Trophoblast cell (in vitro differentiated cells and primary cell): ENCODE measurements at regions not wholly inside any gene's neighbourhood (a gene's known extent, or its start where the extent isn't known, plus 50 kb on each side); places are given as distances from the start of the nearest gene placed in this dataset.
A peak's percentile ranks its signal among the peaks of the same experiment; 100 is the strongest.

Source experiments
- DNase-seq, 2 donors: peaks; one replicate each; pipeline ENCODE4 v3.0.0-alpha.2; 2016
- H2AFZ ChIP-seq: 2 replicates; pipeline ENCODE4 v1.6.1; 2013; ENCODE audit warnings: low read length, moderate library complexity, mild to moderate bottlenecking; ENCODE audit not compliant: insufficient read depth, poor library complexity
- H2AK5ac ChIP-seq: 2 replicates; pipeline ENCODE4 v1.6.1; 2013; ENCODE audit warnings: mild to moderate bottlenecking, low read length
- H2BK120ac ChIP-seq: 2 replicates; pipeline ENCODE4 v1.6.1; 2013; ENCODE audit warnings: low read length, mild to moderate bottlenecking, moderate library complexity; ENCODE audit not compliant: insufficient read depth, poor library complexity
- H2BK12ac ChIP-seq: 2 replicates; pipeline ENCODE4 v1.6.1; 2013; ENCODE audit warnings: mild to moderate bottlenecking, low read length, moderate library complexity
- H2BK5ac ChIP-seq: 2 replicates; pipeline ENCODE4 v1.6.1; 2013; ENCODE audit warnings: low read length, low read depth, moderate library complexity, mild to moderate bottlenecking; ENCODE audit not compliant: poor library complexity
- H3K14ac ChIP-seq: 2 replicates; pipeline ENCODE4 v1.6.1; 2013; ENCODE audit warnings: mild to moderate bottlenecking, low read length
- H3K18ac ChIP-seq: 2 replicates; pipeline ENCODE4 v1.6.1; 2013; ENCODE audit warnings: mild to moderate bottlenecking, low read length
- H3K23ac ChIP-seq: 2 replicates; pipeline ENCODE4 v1.6.1; 2013; ENCODE audit warnings: low read length
- H3K27ac ChIP-seq: 2 replicates; pipeline ENCODE4 v1.5.1; 2013; ENCODE audit warnings: low read depth, mild to moderate bottlenecking, inconsistent platforms, low read length, moderate library complexity
- H3K27me3 ChIP-seq: 2 replicates; pipeline ENCODE4 v1.6.1; 2013; ENCODE audit warnings: inconsistent platforms, mild to moderate bottlenecking, low read length, moderate library complexity; ENCODE audit not compliant: insufficient read depth
- H3K36me3 ChIP-seq, 2 experiments: 1 replicate in 1 of 2; 2 replicates in 1 of 2; pipeline ENCODE4 v1.6.1; 2013; ENCODE audit warnings: low read length in 2 of 2, mild to moderate bottlenecking in 2 of 2, moderate library complexity in 1 of 2; ENCODE audit not compliant: insufficient read depth in 2 of 2, control insufficient read depth in 1 of 2
- H3K4ac ChIP-seq: 2 replicates; pipeline ENCODE4 v1.6.1; 2013; ENCODE audit warnings: low read depth, mild to moderate bottlenecking, low read length, moderate library complexity
- H3K4me1 ChIP-seq, 2 experiments: 1 replicate in 1 of 2; 2 replicates in 1 of 2; pipeline ENCODE4 v1.6.1; 2013; ENCODE audit warnings: low read length in 2 of 2, mild to moderate bottlenecking in 2 of 2, moderate library complexity in 1 of 2; ENCODE audit not compliant: insufficient read depth in 2 of 2, control insufficient read depth in 1 of 2
- H3K4me2 ChIP-seq: 2 replicates; pipeline ENCODE4 v1.6.1; 2013; ENCODE audit warnings: inconsistent platforms, mild to moderate bottlenecking, low read length, moderate library complexity
- H3K4me3 ChIP-seq: 2 replicates; pipeline ENCODE4 v1.5.1; 2013; ENCODE audit warnings: mild to moderate bottlenecking, low read depth, low read length, inconsistent platforms
- H3K79me1 ChIP-seq: one replicate; pipeline ENCODE4 v1.6.1; 2013; ENCODE audit warnings: low read length
- H3K79me2 ChIP-seq: 2 replicates; pipeline ENCODE4 v1.6.1; 2013; ENCODE audit warnings: low read length, mild to moderate bottlenecking; ENCODE audit not compliant: control insufficient read depth, insufficient read depth, poor library complexity
- H3K9ac ChIP-seq: 2 replicates; pipeline ENCODE4 v1.6.1; 2013; ENCODE audit warnings: mild to moderate bottlenecking, low read length
- H3K9me3 ChIP-seq: 2 replicates; pipeline ENCODE4 v1.6.1; 2013; ENCODE audit warnings: low read depth, mild to moderate bottlenecking, control low read depth, inconsistent platforms, low read length; ENCODE audit not compliant: insufficient read depth
- H4K12ac ChIP-seq: 2 replicates; pipeline ENCODE4 v1.6.1; 2013; ENCODE audit warnings: low read depth, mild to moderate bottlenecking, low read length, moderate library complexity
- H4K8ac ChIP-seq: 2 replicates; pipeline ENCODE4 v1.6.1; 2013; ENCODE audit warnings: low read depth, mild to moderate bottlenecking, low read length, moderate library complexity
- H4K91ac ChIP-seq: one replicate; pipeline ENCODE4 v1.6.1; 2013; ENCODE audit warnings: low read depth, mild to moderate bottlenecking, low read length, moderate library complexity
- WGBS: extraction: QIAGEN DNeasy Blood & Tissue Kit; methylation state at CpG from one replicate; pipeline ENCODE4 v1.1.7; 2013; ENCODE audit warnings: missing lambda C conversion rate; ENCODE audit not compliant: insufficient read length, insufficient coverage; ENCODE audit errors: extremely low coverage; 5-methylcytosine and 5-hydroxymethylcytosine counted together

GRCh38 chr9:91056486-91056885, 254.9 kb downstream of the SYK start:
- Histone ChIP-seq H4K91ac (no peak overlapping the region), H3K14ac (no peak overlapping the region), H3K4ac (no peak overlapping the region), H3K27me3 (no peaks in the 10 kb centered on the region), H3K4me3 (no peak overlapping the region), H3K4me1 (no peaks in the 10 kb centered on the region), H3K9me3 (no peaks in the 10 kb centered on the region), H3K79me2 (no peaks in the 10 kb centered on the region), H2BK120ac (no peak overlapping the region), H3K36me3 (no peaks in the 10 kb centered on the region), H2BK5ac (no peak overlapping the region), H2AK5ac (no peak overlapping the region), H3K18ac (no peak overlapping the region), H4K8ac (no peak overlapping the region), H2AFZ (no peak overlapping the region), H3K9ac (no peak overlapping the region), H3K4me2 (no peak overlapping the region), H4K12ac (no peak overlapping the region), H2BK12ac (no peak overlapping the region), H3K27ac (no peak overlapping the region), H3K23ac (no peak overlapping the region), H3K79me1 (no peaks in the 10 kb centered on the region)
- no peak for DNase-seq
- no CpG with 5 or more reads among the region's 4 CpGs for WGBS

GRCh38 chr9:91056917-91057316, 255.3 kb downstream of the SYK start:
- H3K4ac ChIP-seq, result no peak overlapping the region

GRCh38 chr9:91059713-91060112, 258.1 kb downstream of the SYK start:
- H2BK5ac ChIP-seq, result no peak overlapping the region
- H3K23ac ChIP-seq, result no peak overlapping the region
- no peak overlapping the region for H4K12ac ChIP-seq
- no peak overlapping the region for H3K14ac ChIP-seq
- no peak overlapping the region for H3K4ac ChIP-seq
- H4K8ac ChIP-seq, result no peak overlapping the region
- no peak overlapping the region for H3K4me2 ChIP-seq
- no peak overlapping the region for H3K9ac ChIP-seq
- no peak overlapping the region for H3K18ac ChIP-seq
- H2BK12ac ChIP-seq, result no peak overlapping the region
- H3K36me3 ChIP-seq, result no peaks in the 10 kb centered on the region
- WGBS, result no CpG with 5 or more reads among the region's 2 CpGs
- no peaks in the 10 kb centered on the region for H3K27me3 ChIP-seq
- no peak for DNase-seq
- H3K4me3 ChIP-seq, result no peak overlapping the region
- no peak overlapping the region for H2AFZ ChIP-seq
- H2BK120ac ChIP-seq, result no peak overlapping the region
- no peaks in the 10 kb centered on the region for H3K79me1 ChIP-seq
- no peak overlapping the region for H2AK5ac ChIP-seq
- no peak overlapping the region for H4K91ac ChIP-seq
- H3K79me2 ChIP-seq, result no peaks in the 10 kb centered on the region
- no peak overlapping the region for H3K27ac ChIP-seq
- no peaks in the 10 kb centered on the region for H3K4me1 ChIP-seq
- H3K9me3 ChIP-seq, result peaks cover 3% of the 10 kb centered on the region

More at GRCh38 chr9:91056917-91057316, 255.3 kb downstream of the SYK start:
- no peaks in the 10 kb centered on the region for H3K9me3 ChIP-seq
- no peaks in the 10 kb centered on the region for H3K27me3 ChIP-seq
- no peaks in the 10 kb centered on the region for H3K79me2 ChIP-seq
- no peak overlapping the region for H4K91ac ChIP-seq
- H2BK120ac ChIP-seq, result no peak overlapping the region
- H3K36me3 ChIP-seq, result no peaks in the 10 kb centered on the region
- DNase-seq, result no peak
- H3K23ac ChIP-seq, result no peak overlapping the region
- no peak overlapping the region for H3K4me3 ChIP-seq
- H3K79me1 ChIP-seq, result no peaks in the 10 kb centered on the region
- no peak overlapping the region for H4K8ac ChIP-seq
- no peak overlapping the region for H3K4me2 ChIP-seq
- H3K14ac ChIP-seq, result no peak overlapping the region
- H3K18ac ChIP-seq, result no peak overlapping the region
- H2BK12ac ChIP-seq, result no peak overlapping the region
- no peak overlapping the region for H3K27ac ChIP-seq
- H4K12ac ChIP-seq, result no peak overlapping the region
- H3K9ac ChIP-seq, result no peak overlapping the region
- no peaks in the 10 kb centered on the region for H3K4me1 ChIP-seq
- no peak overlapping the region for H2BK5ac ChIP-seq
- H2AK5ac ChIP-seq, result no peak overlapping the region
- no peak overlapping the region for H2AFZ ChIP-seq

GRCh38 chr9:91060520-91061343, 259.1 kb downstream of the SYK start:
- H2BK12ac ChIP-seq, result no peak overlapping the region

More at GRCh38 chr9:91060520-91061343, 259.1 kb downstream of the SYK start:
- H3K4me2 ChIP-seq, result no peak overlapping the region
- H3K14ac ChIP-seq, result no peak overlapping the region
- no peak overlapping the region for H3K4ac ChIP-seq
- no peak overlapping the region for H3K4me3 ChIP-seq
- peak; percentile 59 to 81 for DNase-seq
- no peaks in the 10 kb centered on the region for H3K4me1 ChIP-seq
- H3K9me3 ChIP-seq, result peaks cover 4% of the 10 kb centered on the region
- no peak overlapping the region for H2AK5ac ChIP-seq
- H2BK5ac ChIP-seq, result no peak overlapping the region
- H3K27ac ChIP-seq, result no peak overlapping the region
- no peaks in the 10 kb centered on the region for H3K36me3 ChIP-seq
- H3K79me2 ChIP-seq, result no peaks in the 10 kb centered on the region
- H3K9ac ChIP-seq, result no peak overlapping the region
- no peak overlapping the region for H2BK120ac ChIP-seq
- no CpG with 5 or more reads among the region's 8 CpGs for WGBS
- H4K8ac ChIP-seq, result no peak overlapping the region
- no peaks in the 10 kb centered on the region for H3K79me1 ChIP-seq
- no peak overlapping the region for H4K91ac ChIP-seq
- H3K23ac ChIP-seq, result no peak overlapping the region
- H2AFZ ChIP-seq, result no peak overlapping the region
- no peaks in the 10 kb centered on the region for H3K27me3 ChIP-seq
- H3K18ac ChIP-seq, result no peak overlapping the region
- no peak overlapping the region for H4K12ac ChIP-seq
